EH (cell line): ENCODE measurements at regions not wholly inside any gene's neighbourhood (a gene's known extent, or its start where the extent isn't known, plus 50 kb on each side); places are given as distances from the start of the nearest gene placed in this dataset.

ENCODE experiments used
- DNase-seq: peaks from one replicate; pipeline ENCODE4 v3.0.0-alpha.2; 2015; ENCODE audit warnings: low read depth

GRCh38 chr10:117425974-117426566, 50.8 kb upstream of the PDZD8 start:
- no peak for DNase-seq

- no peak for DNase-seq
Observed at GRCh38 chr10:117424883-117425649, 49.8 kb upstream of the PDZD8 start.
